HG03066 (cell line): ENCODE measurements at regions not wholly inside any gene's neighbourhood (a gene's known extent, or its start where the extent isn't known, plus 50 kb on each side); places are given as distances from the start of the nearest gene placed in this dataset.
"Not testable (repeated sequence)": the region's sequence is repeated elsewhere in the genome, so short reads cannot be mapped to it uniquely, and the experiment has no call there.

Experiments
- ATAC-seq: cut with Tn5 transposase; IDR thresholded peaks from one replicate; pipeline ENCODE4 v1.9.1; 2021; ENCODE audit warnings: low read depth; ENCODE audit not compliant: unreplicated experiment

DNA sequence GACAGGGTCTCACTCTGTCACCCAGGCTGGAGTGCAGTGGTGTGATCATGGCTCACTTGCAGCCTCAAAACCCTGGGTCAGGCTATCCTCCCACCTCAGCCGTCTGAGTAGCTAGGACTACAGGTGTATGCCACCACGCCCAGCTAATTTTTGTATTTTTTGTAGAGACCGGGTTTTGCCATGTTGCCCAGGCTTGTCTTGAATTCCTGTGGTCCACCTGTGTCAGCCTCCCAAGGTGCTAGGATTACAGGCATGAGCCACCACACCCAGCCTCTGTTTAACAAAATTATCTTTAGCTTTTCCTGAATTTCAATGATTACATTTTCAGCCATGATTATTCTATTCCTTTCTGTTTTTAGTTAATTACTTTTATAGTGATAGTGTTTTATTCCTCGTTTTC, 255.1 kb upstream of the MGAT5 start:
- not testable (repeated sequence) for ATAC-seq

DNA sequence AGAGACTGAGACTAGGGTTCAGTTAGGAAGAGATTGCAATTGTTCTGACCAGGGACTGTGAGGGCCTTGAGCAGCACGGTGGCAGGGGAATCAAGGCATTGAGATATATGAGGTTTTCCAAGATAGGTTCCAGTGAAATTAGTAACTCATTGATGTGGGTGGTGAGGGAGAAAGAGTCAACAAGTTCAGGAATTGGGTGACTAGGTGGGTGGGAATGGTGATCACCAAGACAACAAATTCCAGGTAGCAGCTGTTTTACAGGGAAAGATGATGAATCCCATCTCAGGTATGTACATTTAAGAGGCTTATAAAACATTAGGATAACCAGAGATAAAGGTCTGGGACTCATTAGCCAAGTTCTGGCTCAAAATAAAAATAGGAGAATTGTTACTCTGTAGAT, 251.5 kb upstream of the MGAT5 start:
- ATAC-seq, result no peak

DNA sequence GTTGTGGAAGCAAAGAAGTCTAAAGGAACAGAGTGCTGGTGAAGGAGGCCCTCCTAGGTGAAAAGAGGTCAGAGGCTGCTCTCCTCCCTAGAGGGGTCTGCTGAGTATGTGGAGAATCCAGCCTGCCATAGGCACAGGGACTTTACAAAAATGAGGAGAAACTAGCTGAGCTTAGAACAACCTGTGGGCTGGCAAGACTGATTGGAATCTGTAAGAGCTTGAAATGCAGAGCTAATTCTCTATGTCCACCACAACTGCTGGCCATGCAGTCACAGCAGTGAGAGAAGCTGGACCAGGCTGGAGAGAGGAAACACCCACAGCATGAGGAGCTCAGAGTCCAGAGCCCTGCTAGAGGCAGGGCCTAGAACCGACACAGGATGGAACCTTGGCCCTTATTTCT, 251.0 kb upstream of the MGAT5 start:
- ATAC-seq, result no peak

DNA sequence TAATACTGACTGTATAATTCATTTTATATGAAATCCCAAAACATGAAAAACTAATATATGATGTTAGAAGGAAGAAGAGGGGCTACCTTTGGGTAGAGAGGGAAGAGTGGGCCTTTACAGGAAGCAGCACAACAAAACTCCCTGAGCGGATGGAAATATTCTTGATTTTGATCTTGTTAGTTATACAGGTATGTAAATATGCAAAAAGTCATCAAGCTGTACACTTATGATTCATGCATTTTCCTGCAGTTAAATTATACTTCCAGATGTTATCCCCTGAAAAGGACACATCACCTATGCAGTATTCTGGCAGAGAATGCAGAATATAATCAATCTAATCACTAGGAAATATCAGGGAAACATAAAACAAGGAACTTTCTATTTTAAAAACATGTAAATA, 249.4 kb upstream of the MGAT5 start:
- no peak for ATAC-seq

DNA sequence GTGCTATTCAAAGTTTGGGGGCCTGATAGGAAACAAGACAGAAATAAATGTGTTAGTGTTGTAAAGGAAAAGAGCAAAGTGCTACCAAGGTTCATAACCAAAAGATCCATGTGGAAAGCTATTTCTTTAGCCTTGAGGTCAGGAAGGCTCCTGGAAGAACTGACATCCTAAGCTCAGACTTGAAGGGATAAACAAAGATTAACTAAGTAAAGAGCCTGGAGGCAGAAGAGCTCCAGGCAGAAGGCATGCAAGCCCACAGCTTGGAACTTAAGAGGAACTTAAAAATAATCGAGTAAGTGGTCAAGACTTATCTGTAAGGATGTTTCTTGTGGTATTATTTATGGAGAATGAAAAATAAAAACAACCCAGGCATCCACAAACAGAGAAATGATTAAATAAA, 245.0 kb upstream of the MGAT5 start:
- no peak for ATAC-seq

DNA sequence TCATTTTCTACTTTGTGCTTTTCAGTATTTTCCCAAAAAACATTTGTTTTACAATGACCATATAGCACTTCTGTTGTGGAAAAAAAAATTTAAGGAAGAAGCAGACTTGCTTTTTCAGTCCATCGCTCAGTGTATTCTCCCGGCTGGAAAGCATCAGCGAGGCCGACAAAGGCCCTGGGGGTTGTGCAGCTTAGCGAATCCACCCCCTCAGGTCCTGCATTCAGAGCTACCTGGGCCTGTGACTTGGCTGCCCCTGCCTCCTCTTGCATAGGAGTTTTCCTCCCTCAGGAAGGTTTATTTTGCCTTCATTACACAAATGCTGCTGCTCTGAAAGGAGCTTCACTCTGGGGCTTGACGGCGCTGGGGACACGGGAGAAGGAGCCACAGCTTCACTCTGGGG, 244.4 kb upstream of the MGAT5 start:
- no peak for ATAC-seq

DNA sequence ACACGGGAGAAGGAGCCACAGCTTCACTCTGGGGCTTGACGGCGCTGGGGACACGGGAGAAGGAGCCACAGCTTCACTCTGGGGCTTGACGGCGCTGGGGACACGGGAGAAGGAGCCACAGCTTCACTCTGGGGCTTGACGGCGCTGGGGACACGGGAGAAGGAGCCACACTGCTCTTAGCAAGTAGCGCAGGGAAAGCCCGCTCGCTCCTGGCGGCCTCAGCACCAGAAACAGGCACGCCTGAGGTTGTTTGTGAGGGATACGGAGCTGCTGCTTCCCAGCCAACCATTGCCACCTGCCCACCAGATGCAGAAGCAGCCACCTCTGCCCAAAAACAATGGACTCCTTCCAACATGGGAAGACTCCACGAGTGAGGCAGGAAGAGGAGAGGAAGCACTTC, 244.0 kb upstream of the MGAT5 start:
- not testable (repeated sequence) for ATAC-seq

DNA sequence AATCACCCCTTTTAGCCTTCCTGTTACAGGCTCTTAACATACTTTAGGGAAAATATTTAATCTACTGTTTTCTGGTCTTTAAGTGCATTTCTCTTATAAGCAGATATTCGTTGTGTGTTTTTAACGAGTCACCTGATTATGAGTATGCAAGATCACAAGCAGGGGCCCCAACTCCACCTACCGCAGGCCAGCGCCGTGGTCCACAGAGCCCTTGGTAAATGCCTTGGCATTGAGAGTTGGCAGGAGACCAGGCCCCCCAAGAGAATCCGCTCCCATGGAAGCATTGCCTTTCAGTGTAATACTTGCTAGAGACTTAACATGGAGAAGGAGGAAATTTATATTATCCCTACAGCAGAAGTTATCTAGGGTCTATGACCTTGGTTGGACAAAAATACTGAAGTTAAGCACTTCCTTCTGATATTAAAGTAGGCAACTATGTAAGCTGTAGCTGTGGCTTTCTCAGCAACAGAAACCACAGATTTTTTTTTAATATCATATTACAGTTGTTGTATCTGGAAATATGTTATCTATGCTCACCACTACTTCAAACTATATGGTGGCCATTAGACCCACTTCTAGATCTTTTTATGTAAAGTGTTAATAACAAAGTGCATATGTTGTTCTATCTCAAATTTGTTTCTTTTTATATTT, 241.8 kb upstream of the MGAT5 start:
- ATAC-seq, result no peak

DNA sequence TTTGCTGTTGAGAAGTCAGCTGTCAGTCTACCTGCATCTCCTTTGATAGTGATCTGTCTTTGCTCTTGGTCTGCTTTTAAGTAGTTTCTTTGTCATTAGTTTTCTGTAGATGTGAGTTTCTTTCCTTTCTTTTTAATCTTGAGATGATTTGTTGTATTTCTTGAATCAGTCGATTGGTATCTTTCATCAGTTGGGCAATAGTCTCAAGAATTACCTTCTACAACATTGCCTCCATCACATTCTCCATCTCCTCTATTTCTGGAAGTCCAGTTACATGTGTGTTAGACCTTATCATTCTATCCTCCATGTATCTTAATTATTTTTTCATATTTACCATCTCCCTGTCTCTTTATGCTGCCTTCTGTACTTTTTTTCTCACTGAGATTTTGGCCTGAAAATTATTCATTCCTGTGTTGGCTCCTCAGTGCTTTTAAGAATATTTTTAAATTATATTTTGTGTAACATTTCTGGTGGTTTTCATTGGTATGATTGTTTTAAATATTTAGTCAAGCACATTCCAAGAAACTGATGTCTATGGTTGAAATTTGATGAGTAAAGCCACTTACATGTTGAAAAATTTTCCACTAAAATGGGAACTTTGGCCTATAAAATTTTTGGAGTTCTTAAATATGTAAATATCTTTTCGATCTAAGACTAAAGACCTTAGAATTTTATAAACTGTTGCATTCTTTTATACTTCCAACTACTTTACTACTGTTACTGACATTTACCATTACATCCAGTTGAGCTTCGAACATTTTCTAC, 239.5 kb upstream of the MGAT5 start:
- ATAC-seq, result no peak

DNA sequence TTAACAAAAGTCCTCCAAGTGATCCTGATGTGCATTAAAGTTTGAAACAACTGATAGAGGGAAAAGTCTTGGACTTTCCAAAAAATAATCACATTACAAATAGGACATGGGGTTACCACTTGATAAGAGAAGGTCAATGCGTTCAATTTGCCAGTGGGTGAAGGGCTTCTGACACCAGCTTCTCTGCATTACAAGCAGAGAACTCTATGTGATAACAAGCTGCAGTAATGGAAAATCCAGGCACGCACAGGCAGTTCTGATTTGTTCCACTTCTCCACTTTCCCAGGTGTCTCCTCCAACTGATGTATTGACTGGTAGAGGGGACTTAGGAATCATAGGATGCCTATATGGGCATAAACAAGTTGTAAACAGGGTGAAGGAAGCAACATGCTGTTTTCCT, 234.0 kb upstream of the MGAT5 start:
- ATAC-seq, result no peak

DNA sequence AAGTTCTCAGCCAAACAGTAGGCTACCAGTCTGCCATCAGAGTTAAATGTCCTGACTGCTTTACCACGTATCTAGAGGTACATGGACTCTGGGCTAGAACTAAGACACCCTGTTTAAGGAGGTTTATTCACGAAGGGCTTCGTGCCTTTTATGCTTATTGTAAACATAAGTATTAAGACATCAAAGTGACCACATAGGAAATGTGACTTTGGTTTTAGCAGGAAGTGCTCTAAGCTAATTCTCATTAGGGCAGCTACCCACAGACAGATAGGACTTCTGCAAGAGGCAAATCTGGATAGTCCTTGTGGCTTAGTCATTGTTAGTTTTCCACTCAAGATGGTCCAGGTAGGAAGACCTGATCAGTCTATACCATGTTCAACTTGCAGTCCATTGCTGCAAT, 233.3 kb upstream of the MGAT5 start:
- ATAC-seq, result no peak

DNA sequence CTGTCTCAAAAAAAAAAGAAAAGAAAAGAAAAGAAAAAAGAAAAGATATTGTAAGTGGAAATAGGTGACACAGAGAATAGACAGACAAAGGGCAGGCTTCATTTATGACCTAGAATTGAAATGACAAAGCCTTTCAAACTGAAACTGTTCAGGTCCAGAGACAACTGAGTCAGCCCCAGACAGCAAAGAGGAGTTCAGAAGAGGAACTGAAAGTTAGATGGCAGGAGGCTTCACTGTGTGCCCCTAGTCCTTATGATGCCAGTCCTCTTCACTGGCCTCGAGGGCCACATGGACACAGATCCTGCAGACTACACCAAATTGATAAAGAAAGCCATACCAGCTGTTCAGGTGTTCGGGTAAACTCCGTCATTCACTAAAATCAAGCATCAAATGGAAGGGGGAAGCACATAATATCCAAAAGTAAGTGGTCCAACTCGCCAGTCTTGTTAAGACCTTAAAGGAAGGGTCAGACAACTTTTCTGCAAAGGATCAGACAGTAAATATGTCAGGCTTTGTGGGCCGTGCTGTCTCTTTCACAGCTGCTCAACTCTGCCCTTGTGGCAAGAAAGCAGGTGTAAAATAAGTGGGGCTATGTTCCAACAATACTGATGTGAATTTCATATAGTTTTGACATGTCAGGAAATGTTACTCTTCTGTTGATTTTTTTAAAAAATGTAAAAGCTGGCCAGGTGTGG, 231.9 kb upstream of the MGAT5 start:
- ATAC-seq, result peak; percentile 89

DNA sequence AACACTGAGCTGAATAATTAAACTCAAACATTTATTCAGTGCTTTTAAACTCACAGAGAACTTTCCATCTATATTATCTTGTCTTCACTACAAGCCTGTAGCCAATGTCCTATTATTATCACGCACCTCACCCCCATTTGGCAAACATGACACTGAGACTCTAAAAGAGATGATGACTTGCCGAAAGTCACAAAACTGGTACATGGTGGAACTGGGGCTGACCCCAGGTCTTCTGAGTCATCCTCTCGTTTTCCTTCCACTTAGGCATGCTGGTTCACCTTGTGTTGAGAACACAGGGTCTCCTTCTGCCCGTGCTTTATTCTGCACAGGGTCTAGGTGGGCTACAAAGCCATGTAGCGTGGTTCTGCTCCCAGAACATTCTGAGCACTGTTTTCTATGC, 230.0 kb upstream of the MGAT5 start:
- ATAC-seq, result no peak

DNA sequence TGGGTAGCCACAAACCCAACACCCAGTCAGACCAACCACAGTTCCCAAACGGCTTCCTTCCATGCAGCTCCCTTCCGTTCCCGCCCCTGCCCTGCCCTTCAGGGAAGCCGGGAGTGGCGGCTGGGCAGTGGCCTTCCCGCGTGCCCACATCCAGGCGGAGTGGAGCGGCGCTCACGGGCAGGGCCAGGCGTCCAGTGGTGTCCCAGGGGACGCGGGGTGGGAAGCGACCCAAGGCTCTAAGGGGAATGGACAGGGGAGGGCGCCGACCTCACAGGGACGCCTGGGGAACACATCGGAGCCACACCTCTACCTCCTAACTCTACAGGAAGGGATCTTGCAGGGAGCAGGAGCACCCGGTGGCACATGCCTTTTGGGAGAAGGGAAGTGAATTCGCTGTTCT, 225.9 kb upstream of the MGAT5 start:
- ATAC-seq, result no peak

DNA sequence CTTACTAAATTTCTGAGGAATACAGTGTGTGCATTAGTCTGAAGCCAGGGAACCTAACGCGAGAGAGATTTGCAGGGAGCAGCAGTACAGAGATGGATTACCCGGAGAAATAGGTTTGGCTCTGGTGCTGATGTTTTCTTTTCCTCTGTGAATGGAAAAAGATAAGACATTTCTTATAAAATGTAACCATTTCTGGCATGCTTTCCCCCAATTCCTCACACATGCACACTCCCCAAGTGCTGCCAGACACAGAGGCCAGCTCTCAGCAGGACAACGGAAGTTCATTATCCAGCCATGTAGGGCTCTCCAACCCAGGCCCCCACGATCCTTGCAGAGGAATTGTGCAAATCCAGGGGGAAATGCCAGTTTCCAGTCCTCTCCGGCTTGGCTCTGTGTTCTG, 224.5 kb upstream of the MGAT5 start:
- no peak for ATAC-seq

DNA sequence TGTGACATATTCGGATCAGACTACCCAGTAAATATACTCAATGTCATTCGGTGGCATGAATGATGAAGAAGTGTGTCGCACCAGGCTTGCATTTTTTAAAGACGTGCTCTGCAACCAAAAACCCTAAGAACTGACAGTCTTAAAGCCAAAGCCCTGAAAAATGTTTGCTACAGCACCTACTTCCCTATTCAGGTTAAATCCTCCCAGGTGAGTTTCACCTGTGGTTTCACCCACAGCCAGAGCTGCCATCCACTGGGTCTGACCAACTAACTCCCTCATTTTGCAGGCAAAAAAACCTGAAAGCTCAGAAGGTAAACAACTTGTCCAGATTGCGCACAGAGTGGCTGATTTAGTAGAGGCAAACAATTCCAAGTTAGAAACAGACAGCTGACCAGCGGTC, 222.3 kb upstream of the MGAT5 start:
- ATAC-seq, result no peak

DNA sequence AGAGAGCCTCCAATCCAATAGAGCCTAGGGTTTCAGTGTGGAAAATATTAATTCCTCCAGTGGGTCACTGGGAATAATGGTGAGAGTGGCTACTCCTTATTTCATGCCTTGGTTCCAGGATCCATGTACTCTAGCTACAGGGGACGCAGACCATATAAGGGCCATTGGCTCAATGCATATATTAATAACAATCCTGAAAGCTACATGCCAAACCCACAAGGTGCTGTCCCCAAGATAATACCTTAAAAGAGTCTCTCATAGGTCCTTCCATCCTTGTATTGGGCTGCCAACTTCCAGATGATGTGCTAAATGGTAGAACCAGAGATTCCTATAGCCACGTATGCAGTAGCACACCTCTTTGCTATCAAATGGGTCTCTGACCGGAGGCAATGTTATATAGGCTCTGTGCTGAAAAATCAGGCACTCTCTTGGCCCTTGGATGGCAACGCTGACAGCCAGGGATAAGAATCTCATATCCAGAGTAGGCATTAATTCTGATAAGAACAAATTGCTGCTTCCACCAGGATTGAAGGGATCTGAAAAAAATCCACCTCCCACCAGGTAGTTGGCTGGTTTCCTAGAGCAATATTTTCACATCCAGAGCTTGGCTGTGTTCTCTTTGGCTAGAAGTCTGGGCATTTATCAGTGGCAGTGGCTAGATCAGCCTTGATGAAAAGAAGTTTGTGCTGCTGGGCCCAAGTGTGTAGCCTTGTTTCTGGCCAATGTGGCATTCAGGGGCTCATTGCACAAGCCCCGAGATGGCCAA, 218.1 kb upstream of the MGAT5 start:
- no peak for ATAC-seq

DNA sequence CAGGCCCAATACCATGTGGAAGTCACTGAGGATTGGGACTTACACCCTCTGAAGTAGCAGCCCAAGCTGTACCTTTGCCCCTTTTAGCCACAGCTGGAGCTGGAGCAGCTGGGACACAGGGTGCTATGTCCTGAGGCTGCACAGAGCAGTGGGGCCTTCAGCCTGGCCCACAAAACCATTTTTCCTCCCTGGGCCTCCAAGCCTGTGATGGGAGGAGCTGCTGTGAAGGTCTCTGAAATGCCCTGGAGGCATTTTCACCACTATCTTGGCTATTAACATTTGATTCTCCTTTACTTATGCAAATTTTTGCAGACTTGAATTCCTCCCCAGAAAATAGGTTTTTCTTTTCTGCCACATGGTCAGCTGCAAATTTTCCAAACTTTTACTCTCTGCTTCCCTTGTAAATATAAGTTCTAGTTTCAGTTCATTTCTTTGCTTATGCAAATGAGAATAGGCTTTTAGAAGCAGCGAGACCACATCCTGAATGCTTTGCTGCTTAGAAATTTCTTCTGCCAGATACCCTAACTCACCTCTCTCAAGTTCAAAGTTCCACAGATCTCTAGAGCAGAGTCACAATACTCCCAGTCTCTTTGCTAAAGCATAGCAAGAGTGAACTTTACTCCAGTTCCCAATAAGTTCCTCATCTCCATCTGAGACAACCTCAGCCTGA, 213.8 kb upstream of the MGAT5 start:
- ATAC-seq, result peak; percentile 67

DNA sequence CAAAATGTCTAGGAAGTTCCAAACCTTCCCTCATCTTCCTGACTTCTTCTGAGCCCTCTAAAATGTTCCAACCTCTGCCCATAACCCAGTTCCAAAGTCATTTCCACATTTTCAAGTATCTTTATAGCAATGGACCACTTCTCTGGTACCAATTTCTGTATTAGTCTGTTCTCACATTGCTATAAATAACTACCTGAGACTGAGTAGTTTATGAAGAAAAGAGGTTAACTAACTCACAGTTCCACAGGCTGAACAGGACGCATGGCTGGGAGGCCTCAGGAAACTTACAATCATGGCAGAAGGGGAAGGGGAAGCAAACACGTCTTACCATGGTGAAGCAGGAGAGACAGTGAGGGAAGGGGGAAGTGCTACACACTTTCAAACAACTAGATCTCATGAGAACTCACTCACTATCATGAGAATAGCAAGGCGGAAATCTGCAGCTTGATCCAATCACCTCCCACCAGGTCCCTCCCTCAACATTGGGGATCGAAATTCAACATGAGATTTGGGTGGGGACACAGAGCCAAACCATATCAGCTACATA, 213.2 kb upstream of the MGAT5 start:
- ATAC-seq, result not testable (repeated sequence)

DNA sequence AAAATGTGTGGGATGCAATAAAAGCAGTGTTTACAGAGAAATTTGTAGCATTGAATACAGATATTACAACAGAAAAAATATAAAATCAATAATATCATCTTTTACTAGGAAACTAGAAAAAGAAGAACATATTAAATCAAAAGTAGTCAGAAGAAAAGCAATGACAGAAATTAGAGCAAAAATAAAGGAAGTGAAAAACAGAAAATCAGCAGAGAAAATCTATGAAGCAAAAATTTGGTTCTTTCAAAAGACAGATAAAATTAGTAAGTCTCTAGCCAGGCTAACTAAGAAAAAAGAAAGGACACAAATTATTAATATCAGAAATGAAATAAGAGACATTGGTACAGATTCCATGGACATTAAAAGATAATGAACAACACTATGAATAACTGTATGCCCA, 212.0 kb upstream of the MGAT5 start:
- no peak for ATAC-seq
